ENCODE measurements at regions not wholly inside any gene's neighbourhood (a gene's known extent, or its start where the extent isn't known, plus 50 kb on each side); places are given as distances from the start of the nearest gene placed in this dataset.

- Histone ChIP-seq H2AFZ (ENCODE audit: low read length) (no peak overlapping the region), H4K20me1 (ENCODE audit: insufficient read depth, low read length) (no peaks in the 10 kb centered on the region), H3K27ac (ENCODE audit: extremely low read length, insufficient read depth, low read length) (no peak overlapping the region), H3K79me2 (ENCODE audit: insufficient read depth, low read length) (no peaks in the 10 kb centered on the region), H3K36me3 (replicated peaks in 1 of 2; ENCODE audit: control insufficient read depth in 1 of 2, insufficient read depth in 2 of 2, low read length in 2 of 2) (no peaks in the 10 kb centered on the region), H3K27me3 (ENCODE audit: control insufficient read depth in 1 of 2, insufficient read depth in 2 of 2, low read length in 2 of 2) (no peaks in the 10 kb centered on the region), H3K4me1 (ENCODE audit: insufficient read depth, low read length) (no peaks in the 10 kb centered on the region), H3K4me3 (replicated peaks in 1 of 3; ENCODE audit: insufficient read depth in 1 of 3, low read depth in 2 of 3, low read length in 3 of 3) (no peak overlapping the region), H3K9ac (ENCODE audit: insufficient read depth, low read depth, low read length) (no peak overlapping the region), H3K4me2 (ENCODE audit: low read depth, low read length) (no peak overlapping the region), H3K9me3 (ENCODE audit: low read length) (no peaks in the 10 kb centered on the region)
- 40% methylated on average over 1 of the region's 1 CpG for WGBS (ENCODE audit: low lambda C conversion rate)
- POLR2A ChIA-PET: no interaction called here
- BruUV-seq (replicated peaks): no TSS peak
- ATAC-seq: no peak
- TF ChIP-seq ZNF567 (CRISPR knock-in tag; IDR thresholded peaks at IDR 0.05; ENCODE audit: borderline replicate concordance) (no peak), TEAD2 (CRISPR knock-in tag; IDR thresholded peaks at IDR 0.05) (no peak), HOXA5 (CRISPR knock-in tag; IDR thresholded peaks at IDR 0.05) (no peak)
- FAIRE-seq: no peak
- no peak for DNase-seq (ENCODE audit: low spot score)
- CTCF ChIA-PET (ENCODE audit: low intra/inter-chr PET ratio, low total read pairs): no interaction called here
- in situ Hi-C loops (cut with HindIII; ENCODE audit: extremely low pct_ligation_motif_present, low pct_unique_long_range_greater_than_20kb): no loop called here
- intact Hi-C loops (cut with micrococcal nuclease; ENCODE audit: unreplicated experiment): no loop called here
Observed at GRCh38 chr13:71124230-71124629, 742.8 kb downstream of the DACH1 start.

DNA sequence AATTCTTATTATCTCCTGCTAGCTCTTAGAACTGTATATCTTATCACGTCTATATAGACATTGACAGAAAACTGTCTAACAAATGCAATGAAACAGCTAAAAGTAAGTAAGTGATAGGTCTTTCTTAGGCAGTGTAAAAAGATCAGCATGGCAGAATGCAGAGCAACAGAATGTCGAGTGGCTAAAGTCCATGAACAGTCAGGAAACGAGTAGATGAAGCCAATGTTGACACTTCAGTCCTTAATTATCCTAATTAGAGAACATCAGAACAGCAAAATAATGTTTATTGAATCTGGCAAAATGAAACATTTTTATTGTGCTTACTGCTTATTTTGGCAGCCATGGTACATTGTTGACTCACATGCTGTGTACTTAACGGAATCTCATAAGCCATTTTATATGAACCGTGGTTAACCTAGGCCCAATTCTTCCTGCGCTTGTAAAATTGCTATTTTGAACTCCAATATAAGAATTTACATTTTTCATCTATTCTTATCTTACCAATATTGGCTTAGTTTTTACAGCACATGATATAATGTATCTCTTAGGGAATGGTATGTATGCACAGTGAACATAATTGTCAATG, 748.1 kb downstream of the DACH1 start:
- ChIA-PET POLR2A (no interaction called here), CTCF (ENCODE audit: low intra/inter-chr PET ratio, low total read pairs) (no interaction called here)
- intact Hi-C loops (cut with micrococcal nuclease; ENCODE audit: unreplicated experiment): no loop called here
- H4K20me1 ChIP-seq (ENCODE audit: insufficient read depth, low read length): no peaks in the 10 kb centered on the region
- H2AFZ ChIP-seq (ENCODE audit: low read length): no peak overlapping the region
- H3K27me3 ChIP-seq (ENCODE audit: control insufficient read depth in 1 of 2, insufficient read depth in 2 of 2, low read length in 2 of 2): no peaks in the 10 kb centered on the region
- no peak overlapping the region for H3K4me3 ChIP-seq (replicated peaks in 1 of 3; ENCODE audit: insufficient read depth in 1 of 3, low read depth in 2 of 3, low read length in 3 of 3)
- H3K36me3 ChIP-seq (replicated peaks in 1 of 2; ENCODE audit: control insufficient read depth in 1 of 2, insufficient read depth in 2 of 2, low read length in 2 of 2): no peaks in the 10 kb centered on the region
- ATAC-seq (no peak), FAIRE-seq (no peak), DNase-seq (ENCODE audit: low spot score) (no peak)
- H3K4me1 ChIP-seq (ENCODE audit: insufficient read depth, low read length): no peaks in the 10 kb centered on the region
- in situ Hi-C loops (cut with HindIII; ENCODE audit: extremely low pct_ligation_motif_present, low pct_unique_long_range_greater_than_20kb): no loop called here
- no peak overlapping the region for H3K27ac ChIP-seq (ENCODE audit: extremely low read length, insufficient read depth, low read length)
- no peaks in the 10 kb centered on the region for H3K9me3 ChIP-seq (ENCODE audit: low read length)
- H3K4me2 ChIP-seq (ENCODE audit: low read depth, low read length): no peak overlapping the region
- H3K9ac ChIP-seq (ENCODE audit: insufficient read depth, low read depth, low read length): no peak overlapping the region
- BruUV-seq (replicated peaks): no TSS peak
- 54% methylated on average over 6 of the region's 6 CpGs for WGBS (ENCODE audit: low lambda C conversion rate)
- no peaks in the 10 kb centered on the region for H3K79me2 ChIP-seq (ENCODE audit: insufficient read depth, low read length)
- TF ChIP-seq IRF9 (CRISPR knock-in tag; IDR thresholded peaks at IDR 0.05; ENCODE audit: borderline replicate concordance) (no peak), SMYD3 (CRISPR knock-in tag; IDR thresholded peaks at IDR 0.05) (no peak), HNRNPLL (IDR thresholded peaks at IDR 0.05; ENCODE audit: low read depth, low read length, poor library complexity, severe bottlenecking) (no peak), CCDC6 (CRISPR knock-in tag; IDR thresholded peaks at IDR 0.05) (no peak), YEATS2 (CRISPR knock-in tag; IDR thresholded peaks at IDR 0.05; ENCODE audit: borderline replicate concordance) (no peak), BHLHE40 (IDR thresholded peaks at IDR 0.05; ENCODE audit: low read length) (no peak), KDM5A (IDR thresholded peaks at IDR 0.05; ENCODE audit: borderline replicate concordance, low read length) (no peak), PRPF4 (IDR thresholded peaks at IDR 0.05; ENCODE audit: low read depth, low read length, poor library complexity, severe bottlenecking) (no peak), BRD4 (CRISPR knock-in tag; IDR thresholded peaks at IDR 0.05) (no peak), ZNF710 (CRISPR knock-in tag; IDR thresholded peaks at IDR 0.05; ENCODE audit: borderline replicate concordance) (no peak), SP140L (CRISPR knock-in tag; IDR thresholded peaks at IDR 0.05; ENCODE audit: borderline replicate concordance) (no peak), PPARG (CRISPR knock-in tag; conservative IDR thresholded peaks at IDR 0.05) (no peak), ZNF891 (CRISPR knock-in tag; IDR thresholded peaks at IDR 0.05) (no peak)
